Activated CD8-positive, alpha-beta T cell treated with anti-CD3 and anti-CD28 coated beads for 36 hours (primary cell): ENCODE measurements at regions not wholly inside any gene's neighbourhood (a gene's known extent, or its start where the extent isn't known, plus 50 kb on each side); places are given as distances from the start of the nearest gene placed in this dataset.

ENCODE experiments used
- ATAC-seq: fragments of 200-7000 bp; cut with Tn5 transposase; one replicate; pipeline ENCODE4 v1.10.0; 2021; ENCODE audit warnings: mild to moderate bottlenecking, moderate library complexity
- CTCF ChIA-PET: fragments of 350-600 bp; sonication (Branson Sonifier 250); formaldehyde crosslinking; loops from one replicate; lab custom pipeline; 2021; ENCODE audit warnings: antibody characterized with exemption; lab: Charles Lee
- POLR2A ChIA-PET: fragments of 350-600 bp; sonication (Branson Sonifier 250); formaldehyde crosslinking; loops from one replicate; lab custom pipeline; 2021; ENCODE audit warnings: antibody characterized with exemption; lab: Charles Lee
- DNase-seq: peaks from one replicate; pipeline ENCODE4 v3.0.0-alpha.2; 2020
- H3K27ac Mint-ChIP-seq: one replicate; pipeline ENCODE4 v1.8.0; 2021; ENCODE audit warnings: mild to moderate bottlenecking, mixed read lengths
- H3K27me3 Mint-ChIP-seq: one replicate; pipeline ENCODE4 v1.8.0; 2021; ENCODE audit warnings: mixed read lengths
- H3K36me3 Mint-ChIP-seq: one replicate; pipeline ENCODE4 v1.8.0; 2021; ENCODE audit warnings: low read depth, mixed read lengths
- H3K4me1 Mint-ChIP-seq: one replicate; pipeline ENCODE4 v1.8.0; 2021; ENCODE audit warnings: low read depth, mixed read lengths
- H3K4me3 Mint-ChIP-seq: one replicate; pipeline ENCODE4 v1.8.0; 2021; ENCODE audit warnings: mild to moderate bottlenecking, moderate library complexity, mixed read lengths
- H3K9me3 Mint-ChIP-seq: one replicate; pipeline ENCODE4 v1.8.0; 2021; ENCODE audit warnings: mixed read lengths
- intact Hi-C: fragments of 100-400 bp; cut with micrococcal nuclease; formaldehyde crosslinking; loops from one replicate; pipeline ENCODE4 v1.10.0; 2022
- TF ChIP-seq, protein P1 (sequence below): fragments of 200-600 bp; IDR thresholded peaks from one replicate; pipeline ENCODE4 v1.8.0; 2022; ENCODE audit warnings: antibody characterized with exemption, mild to moderate bottlenecking

DNA sequence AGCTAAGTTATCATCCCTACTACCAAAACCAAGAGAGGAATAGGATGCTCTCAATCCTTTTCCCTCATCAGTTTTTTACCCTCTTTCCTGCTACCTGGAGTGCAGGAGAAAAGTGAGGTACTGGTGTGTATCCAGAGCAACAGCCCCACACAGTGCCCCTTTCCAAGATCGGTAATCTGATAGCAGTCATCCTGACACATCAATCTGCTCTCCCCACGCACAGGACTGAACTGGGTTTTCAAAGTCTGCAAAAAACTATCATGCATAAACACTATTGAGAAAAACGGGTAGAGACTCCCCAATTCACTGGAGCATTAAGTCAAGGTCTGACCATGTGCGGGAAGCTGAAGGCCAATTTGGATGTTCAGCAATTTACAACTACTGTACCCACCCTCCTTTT lies 284.8 kb downstream of the RBM26 start:
- ChIA-PET POLR2A (no interaction called here), CTCF (no interaction called here)
- DNase-seq: no peak
- Mint-ChIP-seq H3K36me3 (no peaks in the 10 kb centered on the region), H3K27me3 (peaks cover 7% of the 10 kb centered on the region), H3K4me3 (no peak overlapping the region), H3K4me1 (no peaks in the 10 kb centered on the region), H3K27ac (no peak overlapping the region), H3K9me3 (no peaks in the 10 kb centered on the region)
- no peak for ATAC-seq
- intact Hi-C loops: no loop called here
- TF ChIP-seq, protein P1, sequence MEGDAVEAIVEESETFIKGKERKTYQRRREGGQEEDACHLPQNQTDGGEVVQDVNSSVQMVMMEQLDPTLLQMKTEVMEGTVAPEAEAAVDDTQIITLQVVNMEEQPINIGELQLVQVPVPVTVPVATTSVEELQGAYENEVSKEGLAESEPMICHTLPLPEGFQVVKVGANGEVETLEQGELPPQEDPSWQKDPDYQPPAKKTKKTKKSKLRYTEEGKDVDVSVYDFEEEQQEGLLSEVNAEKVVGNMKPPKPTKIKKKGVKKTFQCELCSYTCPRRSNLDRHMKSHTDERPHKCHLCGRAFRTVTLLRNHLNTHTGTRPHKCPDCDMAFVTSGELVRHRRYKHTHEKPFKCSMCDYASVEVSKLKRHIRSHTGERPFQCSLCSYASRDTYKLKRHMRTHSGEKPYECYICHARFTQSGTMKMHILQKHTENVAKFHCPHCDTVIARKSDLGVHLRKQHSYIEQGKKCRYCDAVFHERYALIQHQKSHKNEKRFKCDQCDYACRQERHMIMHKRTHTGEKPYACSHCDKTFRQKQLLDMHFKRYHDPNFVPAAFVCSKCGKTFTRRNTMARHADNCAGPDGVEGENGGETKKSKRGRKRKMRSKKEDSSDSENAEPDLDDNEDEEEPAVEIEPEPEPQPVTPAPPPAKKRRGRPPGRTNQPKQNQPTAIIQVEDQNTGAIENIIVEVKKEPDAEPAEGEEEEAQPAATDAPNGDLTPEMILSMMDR: no peak

DNA sequence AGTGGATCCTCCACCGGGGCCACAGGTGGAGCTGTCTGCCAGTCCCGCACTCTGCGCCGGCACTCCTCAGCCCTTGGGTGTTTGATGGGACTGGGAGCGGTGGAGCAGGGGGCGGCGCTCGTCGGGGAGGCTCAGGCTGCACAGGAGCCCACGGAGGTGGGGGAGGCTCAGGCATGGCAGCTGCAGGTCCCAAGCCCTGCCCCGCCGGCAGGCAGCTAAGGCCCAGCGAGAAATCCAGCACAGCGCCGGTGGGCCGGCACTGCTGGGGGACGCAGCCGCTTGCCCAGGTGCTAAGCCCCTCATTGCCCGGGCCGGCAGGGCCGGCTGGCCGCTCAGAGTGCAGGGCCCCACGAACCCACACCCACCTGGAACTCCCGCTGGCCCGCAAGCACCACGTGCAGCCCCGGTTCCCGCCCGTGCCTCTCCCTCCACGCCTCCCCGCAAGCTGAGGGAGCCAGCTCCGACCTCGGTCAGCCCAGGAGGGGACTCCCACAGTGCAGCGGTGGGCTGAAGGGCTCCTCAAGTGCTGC lies 286.4 kb downstream of the RBM26 start:
- ATAC-seq (no peak), DNase-seq (no peak)
- TF ChIP-seq, protein P1: no peak
- H3K4me3 Mint-ChIP-seq: no peak overlapping the region
- H3K9me3 Mint-ChIP-seq: no peaks in the 10 kb centered on the region
- CTCF ChIA-PET: no interaction called here
- POLR2A ChIA-PET: no interaction called here
- intact Hi-C loops: no loop called here
- peaks cover 6% of the 10 kb centered on the region for H3K27me3 Mint-ChIP-seq
- H3K4me1 Mint-ChIP-seq: no peaks in the 10 kb centered on the region
- no peaks in the 10 kb centered on the region for H3K36me3 Mint-ChIP-seq
- H3K27ac Mint-ChIP-seq: no peak overlapping the region

DNA sequence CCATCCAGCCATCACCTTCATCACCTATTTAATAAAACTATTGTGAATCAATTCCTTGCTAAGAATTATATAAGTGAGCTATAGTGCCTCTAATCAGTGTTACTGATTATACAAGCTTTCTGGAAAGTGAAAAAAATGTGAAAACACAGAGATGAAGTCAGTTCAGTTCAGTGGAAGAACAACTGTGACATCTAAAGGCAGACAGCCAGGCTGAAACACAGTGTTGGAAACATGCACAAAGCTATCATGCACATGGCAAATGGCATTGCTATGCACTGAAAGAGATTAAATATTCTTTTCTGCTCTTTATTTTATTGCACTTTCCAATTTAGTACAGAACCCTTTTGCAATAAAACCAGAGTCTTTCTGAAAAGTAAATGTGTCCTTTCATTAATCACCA lies 294.0 kb downstream of the RBM26 start:
- ChIA-PET POLR2A (no interaction called here), CTCF (no interaction called here)
- Mint-ChIP-seq H3K27ac (no peak overlapping the region), H3K27me3 (no peaks in the 10 kb centered on the region), H3K4me3 (no peak overlapping the region), H3K4me1 (no peaks in the 10 kb centered on the region), H3K9me3 (no peaks in the 10 kb centered on the region), H3K36me3 (no peaks in the 10 kb centered on the region)
- intact Hi-C loops: no loop called here
- DNase-seq (no peak), ATAC-seq (no peak)
- TF ChIP-seq, protein P1: no peak

DNA sequence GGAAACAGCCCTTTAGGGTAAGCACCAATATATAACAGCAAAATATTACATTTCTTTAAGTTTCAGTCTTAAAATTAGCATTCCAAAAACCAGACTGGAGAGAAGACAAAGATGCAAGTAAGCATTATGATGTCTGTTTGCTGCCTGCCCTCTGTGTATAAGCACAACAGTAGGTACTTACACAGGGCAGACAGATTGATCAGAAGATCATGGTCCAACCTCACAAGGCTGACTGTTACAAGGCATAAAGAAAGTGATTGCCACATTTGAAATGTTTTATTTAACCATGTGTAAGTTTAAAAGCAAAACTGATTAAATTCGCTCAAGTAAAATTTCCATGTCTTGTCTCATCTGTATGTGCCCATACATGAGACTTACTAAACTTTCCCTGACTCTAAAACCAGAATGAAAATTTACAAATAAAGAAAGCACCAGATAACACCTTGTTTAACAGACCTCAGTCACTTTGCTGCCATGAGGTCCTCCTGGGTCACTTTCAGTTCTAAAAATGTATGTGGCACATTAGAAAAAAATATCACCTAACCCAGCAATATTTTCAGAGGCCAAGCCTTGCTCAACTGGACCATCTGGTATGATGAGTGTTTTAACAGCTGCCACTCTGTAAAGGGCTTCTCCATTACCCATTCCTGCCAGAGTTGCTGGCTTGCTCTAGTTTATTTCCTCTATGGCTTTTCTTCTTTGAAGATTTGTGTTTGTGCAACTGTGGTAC lies 297.0 kb downstream of the RBM26 start:
- TF ChIP-seq, protein P1: no peak
- Mint-ChIP-seq H3K4me1 (no peaks in the 10 kb centered on the region), H3K27me3 (peaks cover 3% of the 10 kb centered on the region), H3K9me3 (no peaks in the 10 kb centered on the region), H3K27ac (no peak overlapping the region), H3K4me3 (no peak overlapping the region), H3K36me3 (no peaks in the 10 kb centered on the region)
- POLR2A ChIA-PET: no interaction called here
- intact Hi-C loops: no loop called here
- ATAC-seq (no peak), DNase-seq (no peak)
- CTCF ChIA-PET: no interaction called here

DNA sequence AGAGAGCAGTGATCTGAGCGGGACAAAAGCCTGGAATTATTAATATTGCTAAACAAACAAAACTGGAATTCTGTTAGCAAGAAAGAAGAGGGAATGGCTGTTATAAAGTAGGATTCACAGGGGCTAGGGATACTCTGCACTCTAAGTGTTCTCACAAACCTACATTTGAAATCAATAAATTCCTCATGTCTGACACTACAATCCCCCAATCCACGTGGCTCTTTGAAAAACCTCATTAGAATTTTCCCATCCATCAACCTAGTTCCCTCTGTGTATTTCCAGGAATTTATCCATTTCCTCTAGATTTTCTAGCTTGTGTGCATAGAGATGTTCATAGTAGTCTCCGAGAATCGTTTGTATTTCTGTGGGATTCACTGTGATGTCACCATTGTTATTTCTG lies 307.5 kb downstream of the RBM26 start:
- H3K36me3 Mint-ChIP-seq: no peaks in the 10 kb centered on the region
- H3K4me3 Mint-ChIP-seq: no peak overlapping the region
- H3K9me3 Mint-ChIP-seq: no peaks in the 10 kb centered on the region
- ChIA-PET CTCF (no interaction called here), POLR2A (no interaction called here)
- no peaks in the 10 kb centered on the region for H3K4me1 Mint-ChIP-seq
- peaks cover 2% of the 10 kb centered on the region for H3K27me3 Mint-ChIP-seq
- TF ChIP-seq, protein P1: no peak
- H3K27ac Mint-ChIP-seq: no peak overlapping the region
- DNase-seq (no peak), ATAC-seq (no peak)
- intact Hi-C loops: no loop called here
